IPS-NIHi11 (cell line): ENCODE measurements at regions not wholly inside any gene's neighbourhood (a gene's known extent, or its start where the extent isn't known, plus 50 kb on each side); places are given as distances from the start of the nearest gene placed in this dataset.
A peak's percentile ranks its signal among the peaks of the same experiment; 100 is the strongest.

Source experiments
- DNase-seq: peaks from one replicate; pipeline ENCODE4 v3.0.0; 2012; ENCODE audit warnings: mixed read lengths, low spot score

DNA sequence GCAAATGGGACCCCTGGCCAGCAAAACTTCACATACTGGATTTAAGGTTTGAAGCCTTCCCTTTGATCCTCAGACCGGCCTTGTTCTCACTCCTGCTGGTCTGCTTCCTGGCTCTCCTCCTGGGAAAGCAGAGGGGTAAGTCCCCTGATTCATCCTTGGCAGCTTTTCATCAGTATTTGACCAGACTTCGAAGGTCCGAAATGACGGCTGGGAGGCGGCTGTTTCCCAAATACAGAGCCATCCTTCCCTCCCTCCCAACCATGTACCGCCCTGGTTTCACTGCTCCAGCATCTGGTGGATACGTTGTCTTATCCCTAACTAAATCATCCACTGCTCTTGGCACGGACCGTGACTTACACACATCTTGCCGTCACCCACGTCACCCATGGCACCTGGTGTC, 265.5 kb downstream of the BCOR start:
- no peak for DNase-seq

DNA sequence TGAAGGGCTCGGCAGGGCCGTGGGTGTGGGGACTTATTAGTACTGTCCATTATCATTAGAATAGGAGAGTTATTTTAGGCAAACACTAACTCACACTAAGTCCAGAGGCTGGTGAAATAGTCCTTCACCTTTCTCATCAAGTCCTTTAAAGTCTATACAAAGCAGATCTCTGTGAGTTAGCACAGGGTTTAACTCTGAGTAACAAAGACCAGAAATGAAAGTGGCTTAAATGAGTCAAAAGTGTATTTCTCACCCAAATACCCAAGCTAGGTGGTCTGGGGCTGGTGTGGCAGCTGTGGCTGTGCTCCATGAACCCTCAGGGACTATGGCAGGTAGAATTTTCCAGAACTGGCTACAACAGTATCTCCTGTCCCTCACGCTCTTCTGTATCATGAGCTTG, 263.2 kb downstream of the BCOR start:
- no peak for DNase-seq

DNA sequence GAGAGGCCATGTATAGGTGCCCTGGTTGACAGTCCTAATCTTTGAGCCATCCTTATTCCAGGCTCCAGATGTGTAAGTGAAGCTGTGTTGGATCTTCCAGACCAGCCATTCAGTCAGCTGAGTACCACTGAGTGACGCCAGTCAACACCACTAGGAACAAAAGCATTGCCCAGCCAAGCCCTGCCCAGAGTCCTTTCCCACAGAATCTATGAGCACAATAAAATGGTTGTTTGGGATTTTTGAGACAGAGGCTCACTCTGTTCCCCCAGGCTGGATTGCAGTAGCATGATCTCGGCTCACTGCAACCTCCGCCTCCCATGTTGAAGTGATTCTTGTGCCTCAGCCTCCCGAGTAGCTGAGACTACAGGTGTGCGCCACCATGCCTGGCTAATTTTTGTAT, 262.5 kb downstream of the BCOR start:
- DNase-seq, result no peak

DNA sequence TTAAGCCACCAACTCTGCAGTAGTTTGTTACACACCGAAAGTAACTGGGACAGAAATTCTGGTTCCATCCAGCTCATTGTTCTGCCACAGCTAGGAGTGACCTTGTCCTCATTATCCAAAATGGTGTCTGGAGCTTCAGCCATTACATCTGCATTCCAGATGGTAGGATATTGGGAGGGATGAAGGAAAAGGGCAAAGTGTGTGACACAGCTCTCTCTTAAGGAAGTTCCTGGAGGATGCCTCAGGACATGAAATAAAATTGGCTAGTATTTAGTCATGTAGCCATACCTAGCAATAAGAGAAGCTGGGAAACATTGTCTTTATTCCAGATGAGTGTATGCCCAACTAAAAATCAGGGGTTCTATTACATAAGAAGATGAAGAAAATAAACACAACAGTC, 262.0 kb downstream of the BCOR start:
- no peak for DNase-seq

DNA sequence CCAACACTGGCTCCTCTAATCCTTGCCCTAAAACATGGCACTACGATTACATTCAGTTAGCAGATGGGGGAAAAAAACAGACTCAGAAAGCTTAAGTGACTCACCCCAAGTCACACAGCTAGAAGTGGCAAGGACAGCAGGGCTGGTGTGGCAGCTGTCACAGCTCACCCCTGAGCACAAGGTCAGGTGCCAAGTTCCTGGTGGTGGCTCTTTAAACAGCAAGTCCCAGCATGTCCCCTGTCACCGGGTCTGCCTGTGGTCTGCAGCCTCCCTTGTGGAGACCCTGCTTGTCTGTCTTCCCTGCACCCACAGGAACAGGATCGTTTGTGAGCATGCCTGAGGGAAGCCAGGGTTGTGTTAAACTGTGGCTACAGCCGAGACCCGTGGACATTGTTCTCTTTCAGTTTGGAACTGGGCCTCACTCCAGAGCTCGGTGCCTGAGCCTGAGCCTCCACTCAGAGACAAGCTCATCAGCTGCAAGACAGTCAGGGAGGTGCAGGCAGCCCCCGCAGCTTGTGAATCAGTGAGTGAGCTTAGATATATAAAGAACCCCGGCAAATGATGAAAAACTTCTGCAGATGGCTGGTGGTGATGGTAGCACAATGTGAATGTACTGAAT, 260.8 kb downstream of the BCOR start:
- no peak for DNase-seq

DNA sequence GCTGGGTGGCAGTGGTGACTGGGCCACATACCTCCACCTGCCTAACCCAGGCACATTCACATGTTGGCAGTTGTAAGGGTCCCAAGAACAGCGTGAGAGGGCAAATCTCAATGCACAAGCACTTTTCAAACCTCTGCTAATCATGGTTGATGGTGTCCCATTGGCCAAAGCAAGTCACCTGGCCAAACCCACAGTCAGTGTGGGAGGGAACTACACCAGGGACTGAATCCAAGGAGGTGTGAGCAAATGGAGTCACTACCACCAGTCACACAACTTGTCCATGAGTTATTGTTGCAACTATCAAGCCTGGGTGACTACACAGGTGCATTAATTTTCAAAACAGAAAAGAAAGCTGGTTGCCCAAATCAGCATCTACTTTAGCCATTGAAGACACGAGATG, 260.1 kb downstream of the BCOR start:
- no peak for DNase-seq

DNA sequence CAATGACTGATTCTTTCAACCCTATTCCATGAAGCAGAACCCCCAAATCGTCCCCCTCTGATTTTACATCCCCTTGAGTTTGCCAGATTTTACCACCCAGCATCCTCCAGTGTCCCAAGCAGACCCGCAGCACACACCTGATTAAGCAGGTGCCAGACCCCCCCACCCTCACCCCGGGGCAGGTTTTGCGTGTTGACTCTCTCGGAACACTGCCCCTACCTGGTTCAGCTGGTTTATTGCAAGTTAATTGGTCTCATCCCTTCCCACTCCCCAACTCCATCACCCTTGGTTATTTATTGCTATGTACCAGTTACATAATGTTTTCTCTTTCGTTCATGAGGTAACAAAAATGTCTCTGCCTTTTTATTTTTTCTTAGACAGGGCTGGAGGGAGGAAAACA, 258.4 kb downstream of the BCOR start:
- peak; percentile 43 for DNase-seq

DNA sequence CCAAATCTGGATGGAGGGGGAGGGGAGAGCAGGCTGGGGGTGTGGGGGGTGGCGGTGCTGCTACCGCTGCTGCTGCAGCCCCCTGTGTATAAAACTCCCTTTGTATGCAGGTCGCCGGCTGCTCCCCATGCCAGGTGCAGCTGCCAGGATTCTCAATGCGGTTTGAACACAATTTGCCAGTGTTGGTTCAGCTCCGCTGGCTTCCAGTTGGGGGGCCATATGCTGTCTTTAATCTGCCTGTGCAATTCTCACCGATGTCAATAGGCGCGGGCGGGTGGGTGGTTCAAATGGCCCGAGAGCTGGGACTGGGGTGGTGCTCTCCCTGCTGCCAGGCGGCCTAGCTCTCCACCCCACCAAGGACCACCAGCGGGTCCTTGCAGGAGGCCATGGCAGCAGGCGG, 257.6 kb downstream of the BCOR start:
- no peak for DNase-seq

DNA sequence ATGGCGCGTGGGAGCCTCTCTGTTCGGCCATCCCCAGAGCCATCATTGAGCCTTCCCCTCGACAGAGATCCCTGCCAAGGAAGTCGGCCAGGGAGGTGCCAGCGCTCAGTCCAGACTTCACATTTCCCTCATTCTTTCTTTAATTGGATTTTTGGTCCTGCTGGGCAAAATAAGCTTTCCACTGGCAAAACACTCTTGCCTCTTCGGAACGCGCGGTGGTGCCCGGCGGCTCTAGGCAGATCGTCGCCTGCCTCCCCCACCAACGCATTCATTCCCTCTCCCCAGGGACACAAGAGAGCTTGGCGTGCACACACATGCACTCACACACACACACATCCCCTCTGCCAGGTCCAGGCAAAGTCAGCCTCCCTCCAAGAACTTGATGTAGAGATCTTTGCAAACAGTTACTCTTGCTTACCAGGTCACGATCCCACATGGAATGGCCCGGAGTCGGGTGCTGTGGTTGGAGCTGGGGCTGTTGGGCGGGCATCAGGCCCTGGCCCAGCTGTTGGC, 257.1 kb downstream of the BCOR start:
- DNase-seq, result no peak

DNA sequence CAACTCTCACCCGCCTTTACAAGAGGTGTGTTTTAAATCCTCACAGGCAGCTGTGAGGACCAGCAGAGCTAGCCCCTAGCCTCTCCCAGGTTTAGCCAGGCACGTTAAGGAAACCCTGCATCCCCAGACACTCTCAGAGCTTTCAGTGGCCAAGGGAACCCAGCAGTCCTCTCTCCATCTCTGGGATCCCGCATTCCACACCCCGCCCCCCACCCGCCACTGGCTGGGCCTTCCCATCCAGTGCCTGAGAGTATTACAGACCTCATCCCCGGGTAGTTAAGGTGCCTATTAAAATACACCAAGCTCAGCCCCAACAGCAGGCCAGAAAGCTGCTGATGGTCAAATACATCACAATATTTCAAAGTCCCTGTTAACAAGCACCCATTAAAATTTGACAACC, 256.2 kb downstream of the BCOR start:
- peak; percentile 22 for DNase-seq

DNA sequence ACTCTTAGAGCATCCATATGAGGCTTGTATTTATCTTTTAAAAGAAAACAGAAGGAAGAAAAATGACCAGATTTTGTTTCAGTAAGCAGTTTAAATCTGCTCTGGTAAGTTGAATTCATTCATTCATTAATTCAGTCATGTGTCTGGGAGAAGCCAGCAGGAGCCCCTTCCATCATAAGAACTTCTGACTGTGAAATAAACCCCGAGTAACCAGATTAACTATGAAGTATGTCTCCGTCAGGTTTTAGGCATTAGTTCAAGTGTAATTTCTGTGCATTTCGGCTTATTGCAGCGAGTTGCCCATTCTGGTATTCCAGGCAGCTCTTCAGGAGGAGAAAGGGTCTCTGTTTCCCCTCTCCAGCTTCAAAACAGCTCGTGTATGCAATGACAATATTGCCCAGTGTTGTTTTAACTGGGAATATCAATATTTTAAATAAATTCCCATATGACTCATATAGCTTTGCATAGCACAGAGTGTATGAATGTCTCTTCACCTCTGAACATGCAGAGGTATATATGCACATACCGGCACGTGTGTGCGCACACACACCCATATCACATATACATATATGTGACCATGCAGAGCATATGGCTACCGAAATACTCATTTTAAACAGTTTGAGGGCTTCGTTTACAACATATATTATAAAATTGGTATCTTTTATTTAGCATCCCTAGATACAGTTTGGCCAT, 255.3 kb downstream of the BCOR start:
- no peak for DNase-seq

DNA sequence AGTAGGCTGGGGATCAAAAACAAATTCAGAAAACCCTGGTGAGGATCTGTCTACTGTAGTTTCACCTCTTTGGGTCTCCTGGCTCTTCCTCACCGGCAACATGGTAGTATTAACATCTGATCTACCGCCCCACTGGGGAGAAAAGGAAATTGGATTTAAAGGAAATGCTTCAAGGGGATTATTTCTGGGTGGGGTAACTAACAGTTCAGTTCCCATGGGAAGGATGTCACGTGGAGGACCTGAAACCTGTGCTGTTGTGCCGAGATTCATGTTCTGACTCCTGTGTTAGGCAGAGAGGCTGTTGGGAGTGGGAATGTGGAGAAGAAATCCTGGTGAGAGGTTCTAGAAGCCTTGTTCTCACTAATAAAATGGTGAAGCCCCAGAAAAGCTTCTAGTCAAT, 254.4 kb downstream of the BCOR start:
- DNase-seq, result no peak

DNA sequence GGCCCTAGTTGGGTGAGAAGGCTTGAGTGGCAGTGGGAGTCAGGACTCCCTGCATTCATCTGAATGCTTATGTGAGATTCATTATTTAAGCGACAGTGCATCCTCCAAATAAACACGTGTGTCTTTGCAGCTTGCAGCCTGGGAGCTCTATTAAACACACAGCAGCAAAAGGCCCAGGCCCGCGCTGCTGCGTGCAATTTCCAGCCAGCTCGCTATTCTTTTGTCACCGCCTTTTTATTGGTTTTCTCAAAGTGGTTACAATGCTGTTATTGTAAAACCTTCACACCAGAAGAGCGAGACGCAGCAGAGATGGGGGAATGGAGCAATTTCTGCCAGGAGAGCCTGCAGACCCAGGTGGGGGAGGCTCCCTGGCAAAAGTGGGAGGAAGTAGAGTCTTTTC, 252.5 kb downstream of the BCOR start:
- no peak for DNase-seq

DNA sequence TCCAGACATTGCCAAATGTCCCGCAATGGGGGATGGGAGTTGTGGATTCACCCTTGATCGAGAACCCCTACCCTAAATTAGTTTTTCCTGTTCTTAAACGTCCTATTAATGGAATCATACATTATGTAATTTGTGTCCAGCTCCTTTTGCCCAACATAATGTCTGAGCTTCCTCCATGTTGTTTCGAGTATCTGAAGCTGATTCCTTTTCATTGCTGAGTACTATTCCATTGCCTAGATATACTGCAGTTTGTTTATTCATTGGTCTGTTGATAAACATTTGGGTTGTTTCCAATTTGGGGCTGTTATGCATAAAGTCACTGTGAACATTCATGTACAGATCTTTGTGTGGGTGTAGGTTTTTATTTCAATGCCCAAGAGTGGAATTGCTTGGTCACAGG, 251.3 kb downstream of the BCOR start:
- DNase-seq, result no peak

DNA sequence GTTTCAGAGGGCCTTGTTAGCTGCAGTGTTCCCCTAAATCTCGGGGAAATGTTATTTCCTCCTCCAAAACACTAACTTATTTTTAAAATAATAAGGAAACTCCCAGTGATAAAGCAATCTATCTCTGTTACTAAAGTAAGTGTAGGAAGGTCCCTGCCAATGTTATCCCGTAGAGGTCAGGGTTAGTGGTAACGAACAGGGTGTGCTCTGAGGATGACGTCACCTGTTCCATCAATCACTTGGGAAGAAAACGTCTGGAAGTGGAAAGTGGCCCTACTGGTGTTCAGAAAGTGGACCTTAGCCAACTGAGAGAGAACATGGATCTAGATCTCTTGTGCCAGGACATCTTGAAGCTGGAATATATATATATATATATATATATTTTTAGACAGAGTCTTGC, 249.5 kb downstream of the BCOR start:
- no peak for DNase-seq

DNA sequence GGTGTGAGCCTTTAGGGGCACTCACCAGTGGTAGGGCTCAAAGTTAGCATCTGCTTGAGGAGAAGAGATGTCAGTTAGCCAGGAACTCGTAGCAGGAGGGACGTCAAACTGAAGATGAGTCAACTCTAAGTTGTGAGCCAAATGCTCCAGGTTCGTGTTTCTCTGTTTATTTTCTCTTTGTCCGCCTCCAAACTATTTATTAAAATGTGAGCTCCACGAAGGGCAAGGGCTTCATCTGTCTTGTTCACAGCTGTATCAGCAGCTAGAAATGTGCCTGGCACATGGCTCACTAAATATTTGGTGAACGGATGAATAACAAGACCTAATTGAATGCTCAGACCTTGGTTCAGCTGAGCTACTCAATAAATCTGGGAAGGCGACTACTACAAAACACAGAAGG, 248.9 kb downstream of the BCOR start:
- DNase-seq, result no peak

DNA sequence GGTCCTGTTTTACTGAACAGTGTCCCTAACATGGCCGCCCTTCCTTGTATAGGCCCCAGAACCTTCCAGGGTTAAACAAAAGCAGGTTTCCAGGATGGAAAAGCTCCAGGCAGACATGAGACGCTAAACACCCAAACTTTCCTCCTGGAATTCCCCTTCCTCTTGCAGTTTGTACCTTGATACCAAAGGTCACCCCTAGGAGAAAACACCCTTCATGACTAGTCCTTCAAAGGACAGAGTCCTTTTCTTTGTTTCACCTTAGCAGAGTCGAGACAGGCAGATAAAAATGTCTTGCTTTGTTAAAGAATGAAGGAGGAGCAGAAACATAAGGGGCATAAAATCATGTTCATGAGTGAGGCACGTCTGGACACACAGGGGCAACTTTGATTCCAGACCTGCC, 247.5 kb downstream of the BCOR start:
- DNase-seq, result no peak

DNA sequence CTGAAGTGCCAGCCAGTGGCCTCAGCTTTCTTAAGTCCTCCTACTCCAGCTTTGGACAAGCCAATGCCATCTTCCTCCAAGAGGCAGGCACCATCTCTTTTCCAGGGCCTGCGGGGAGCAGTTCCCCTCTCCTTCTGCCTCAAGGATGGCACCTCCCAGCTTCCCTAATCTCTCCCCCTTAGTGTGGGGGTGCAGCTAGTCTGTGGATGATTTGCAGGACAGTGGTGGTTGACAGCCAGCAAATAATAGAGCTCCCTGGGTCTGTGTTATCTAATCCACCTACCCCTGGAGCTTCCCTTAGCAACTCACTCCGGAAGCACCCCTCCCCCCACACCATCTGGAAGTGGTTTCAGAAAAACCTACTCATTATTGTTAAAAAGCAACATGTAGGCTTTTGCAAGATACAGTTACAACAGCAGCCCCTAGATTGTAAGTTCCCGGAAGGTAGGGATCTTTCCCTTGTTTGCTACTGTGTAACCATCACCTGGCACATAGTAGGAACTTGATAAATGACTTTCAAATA, 247.1 kb downstream of the BCOR start:
- DNase-seq, result no peak

DNA sequence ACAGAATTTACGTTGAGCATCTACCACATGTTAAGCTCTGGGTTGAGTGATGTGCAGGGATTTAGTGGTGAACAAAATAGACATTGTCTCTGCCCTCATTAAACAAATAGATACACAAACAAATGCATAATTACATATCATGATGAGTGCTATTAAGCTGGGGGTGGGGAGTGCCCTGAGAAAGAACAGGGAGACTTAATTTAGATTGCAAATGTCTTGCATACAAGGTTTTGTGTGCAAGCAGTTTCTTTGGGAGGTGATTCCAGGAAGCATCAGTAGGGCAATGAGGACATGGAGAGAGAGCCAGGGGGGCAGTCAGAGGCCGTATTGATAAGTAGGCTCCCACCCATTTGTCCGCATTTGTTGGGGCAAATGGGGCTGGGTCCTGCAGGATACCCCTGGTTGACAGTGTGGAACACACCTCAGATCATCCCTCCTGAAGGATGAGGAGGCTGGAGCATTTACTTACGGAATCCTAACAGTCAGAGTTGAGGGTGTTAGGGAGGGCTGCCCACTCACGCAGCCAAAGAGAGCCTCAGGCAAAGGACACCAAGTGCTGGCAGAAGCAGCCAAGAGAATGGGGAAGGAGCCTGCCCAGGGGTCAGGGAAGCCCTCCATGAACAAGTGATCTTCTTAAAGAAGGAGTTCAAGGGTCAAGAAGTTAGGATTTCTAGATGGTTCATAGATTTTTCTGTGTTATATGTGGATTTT, 245.9 kb downstream of the BCOR start:
- DNase-seq, result no peak

DNA sequence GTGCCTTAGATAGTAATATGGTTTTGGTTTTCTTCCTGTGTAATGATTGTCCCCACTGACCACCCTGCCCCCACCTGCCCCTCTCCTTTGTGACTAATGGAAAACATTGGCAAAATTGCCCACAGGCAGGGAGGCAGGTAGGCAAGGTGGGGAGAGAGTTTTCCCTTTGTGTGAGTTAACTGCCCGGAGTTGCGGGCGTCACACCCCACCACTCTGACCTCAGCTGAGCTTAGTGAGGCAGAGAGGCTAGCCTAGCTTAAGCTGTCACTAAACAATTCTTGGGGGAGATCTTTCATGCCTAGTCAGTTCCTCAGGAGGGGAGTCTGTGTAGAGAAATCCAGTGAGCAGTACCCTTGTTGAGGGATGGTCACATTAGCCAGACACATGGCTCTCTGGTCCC, 245.3 kb downstream of the BCOR start:
- no peak for DNase-seq

DNA sequence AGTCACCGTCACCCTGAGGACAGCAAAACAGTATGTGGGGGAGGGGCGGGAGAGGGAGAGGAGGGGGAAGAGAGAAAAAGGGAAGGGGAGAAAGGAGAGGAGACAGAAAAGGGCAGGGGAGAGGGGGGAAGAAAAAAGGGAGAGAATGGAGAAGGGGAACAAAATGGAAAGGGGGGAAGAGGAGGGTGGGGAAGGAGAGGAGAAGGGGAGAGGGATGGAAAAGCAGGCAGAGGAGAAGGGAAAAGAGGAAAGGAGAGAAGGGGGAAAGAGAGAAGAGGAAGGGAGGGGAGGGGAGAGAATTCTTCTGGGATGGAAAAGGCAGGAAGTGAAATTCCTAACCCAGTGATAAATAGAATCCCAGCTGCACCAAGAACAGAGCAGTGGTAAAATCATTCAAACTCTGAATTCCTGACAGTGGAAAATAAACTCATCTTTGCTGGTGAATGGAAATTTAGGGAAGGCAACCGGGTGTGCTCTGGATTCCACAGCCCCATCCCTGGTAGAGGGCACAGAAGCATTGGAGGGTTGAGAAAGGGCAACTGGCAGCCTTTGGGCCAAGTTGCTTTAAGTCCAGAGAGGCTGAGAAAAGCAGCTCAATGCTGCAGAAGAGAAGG, 244.2 kb downstream of the BCOR start:
- no peak for DNase-seq
